Activated CD8-positive, alpha-beta memory T cell treated with anti-CD3 and anti-CD28 coated beads, Interleukin-2, amount 10 ng/mL, durations not matched to agents 7 days and 5 days (primary cell): ENCODE measurements at regions not wholly inside any gene's neighbourhood (a gene's known extent, or its start where the extent isn't known, plus 50 kb on each side); places are given as distances from the start of the nearest gene placed in this dataset.

ENCODE experiments used
- ATAC-seq: fragments of 150-1000 bp; cut with Tn5 transposase; one replicate; pipeline ENCODE4 v1.10.0; 2021; ENCODE audit warnings: moderate library complexity
- CTCF ChIA-PET: fragments of 350-600 bp; sonication (Branson Sonifier 250); formaldehyde crosslinking; loops from one replicate; lab custom pipeline; 2021; ENCODE audit warnings: antibody characterized with exemption; lab: Charles Lee
- DNase-seq: peaks from one replicate; pipeline ENCODE4 v3.0.0-alpha.2; 2020
- H3K27ac Mint-ChIP-seq: one replicate; pipeline ENCODE4 v1.8.0; 2021; ENCODE audit warnings: mild to moderate bottlenecking, mixed read lengths
- H3K27me3 Mint-ChIP-seq: one replicate; pipeline ENCODE4 v1.8.0; 2021; ENCODE audit warnings: mixed read lengths
- H3K36me3 Mint-ChIP-seq: one replicate; pipeline ENCODE4 v1.8.0; 2021; ENCODE audit warnings: mild to moderate bottlenecking, mixed read lengths
- H3K4me1 Mint-ChIP-seq: one replicate; pipeline ENCODE4 v1.8.0; 2021; ENCODE audit warnings: mixed read lengths
- H3K4me3 Mint-ChIP-seq: one replicate; pipeline ENCODE4 v1.8.0; 2021; ENCODE audit warnings: mild to moderate bottlenecking, moderate library complexity, mixed read lengths
- H3K9me3 Mint-ChIP-seq: one replicate; pipeline ENCODE4 v1.8.0; 2022; ENCODE audit warnings: low read depth, mixed read lengths

- ATAC-seq (no peak), DNase-seq (no peak)
- CTCF ChIA-PET: interaction anchor here (0.7 kb wide), 1 partner anchor 384 kb away, joined by 3 read pairs; the partner anchor contains the start of gene PITPNB
- H3K27ac Mint-ChIP-seq: no peak overlapping the region
- no peaks in the 10 kb centered on the region for H3K4me1 Mint-ChIP-seq
- no peaks in the 10 kb centered on the region for H3K27me3 Mint-ChIP-seq
- no peak overlapping the region for H3K4me3 Mint-ChIP-seq
- no peaks in the 10 kb centered on the region for H3K9me3 Mint-ChIP-seq
- H3K36me3 Mint-ChIP-seq: no peaks in the 10 kb centered on the region
Measured at GRCh38 chr22:27535452-27535851, 266.1 kb downstream of the MN1 start.

- H3K27ac Mint-ChIP-seq: no peak overlapping the region
- CTCF ChIA-PET: no interaction called here
- no peak overlapping the region for H3K4me3 Mint-ChIP-seq
Measured at GRCh38 chr22:27537501-27537900, 264.1 kb downstream of the MN1 start.

GRCh38 chr22:27538666-27539065, 262.9 kb downstream of the MN1 start:
- Mint-ChIP-seq H3K4me1 (no peaks in the 10 kb centered on the region), H3K27ac (no peak overlapping the region), H3K9me3 (no peaks in the 10 kb centered on the region), H3K36me3 (no peaks in the 10 kb centered on the region), H3K4me3 (no peak overlapping the region), H3K27me3 (no peaks in the 10 kb centered on the region)
- ATAC-seq (no peak), DNase-seq (no peak)
- CTCF ChIA-PET: no interaction called here

More at GRCh38 chr22:27537501-27537900, 264.1 kb downstream of the MN1 start:
- DNase-seq: no peak
- no peak for ATAC-seq
- no peaks in the 10 kb centered on the region for H3K9me3 Mint-ChIP-seq
- no peaks in the 10 kb centered on the region for H3K36me3 Mint-ChIP-seq
- no peaks in the 10 kb centered on the region for H3K27me3 Mint-ChIP-seq
- no peaks in the 10 kb centered on the region for H3K4me1 Mint-ChIP-seq

GRCh38 chr22:27540247-27540646, 261.3 kb downstream of the MN1 start:
- Mint-ChIP-seq H3K27me3 (no peaks in the 10 kb centered on the region), H3K4me1 (no peaks in the 10 kb centered on the region), H3K27ac (no peak overlapping the region), H3K4me3 (no peak overlapping the region), H3K36me3 (no peaks in the 10 kb centered on the region), H3K9me3 (no peaks in the 10 kb centered on the region)
- CTCF ChIA-PET: no interaction called here
- ATAC-seq: no peak
- DNase-seq: no peak

- CTCF ChIA-PET: no interaction called here
- no peaks in the 10 kb centered on the region for H3K4me1 Mint-ChIP-seq
- no peak for ATAC-seq
- DNase-seq: no peak
- no peaks in the 10 kb centered on the region for H3K27me3 Mint-ChIP-seq
- H3K36me3 Mint-ChIP-seq: no peaks in the 10 kb centered on the region
- no peak overlapping the region for H3K4me3 Mint-ChIP-seq
- no peak overlapping the region for H3K27ac Mint-ChIP-seq
- no peaks in the 10 kb centered on the region for H3K9me3 Mint-ChIP-seq
Measured at GRCh38 chr22:27540656-27541396, 260.7 kb downstream of the MN1 start.

GRCh38 chr22:27541836-27542235, 259.7 kb downstream of the MN1 start:
- Mint-ChIP-seq H3K27me3 (no peaks in the 10 kb centered on the region), H3K4me3 (no peak overlapping the region), H3K27ac (no peak overlapping the region), H3K4me1 (no peaks in the 10 kb centered on the region), H3K36me3 (no peaks in the 10 kb centered on the region), H3K9me3 (no peaks in the 10 kb centered on the region)
- CTCF ChIA-PET: no interaction called here
- no peak for ATAC-seq
- no peak for DNase-seq

- CTCF ChIA-PET: no interaction called here
- no peaks in the 10 kb centered on the region for H3K9me3 Mint-ChIP-seq
- H3K27ac Mint-ChIP-seq: no peak overlapping the region
- no peak for DNase-seq
- H3K36me3 Mint-ChIP-seq: no peaks in the 10 kb centered on the region
- no peaks in the 10 kb centered on the region for H3K4me1 Mint-ChIP-seq
- no peaks in the 10 kb centered on the region for H3K27me3 Mint-ChIP-seq
- ATAC-seq: no peak
- no peak overlapping the region for H3K4me3 Mint-ChIP-seq
Measured at GRCh38 chr22:27542602-27543001, 259.0 kb downstream of the MN1 start.

- CTCF ChIA-PET: no interaction called here
- no peak overlapping the region for H3K4me3 Mint-ChIP-seq
- no peaks in the 10 kb centered on the region for H3K36me3 Mint-ChIP-seq
- ATAC-seq (no peak), DNase-seq (no peak)
- no peaks in the 10 kb centered on the region for H3K27me3 Mint-ChIP-seq
- H3K9me3 Mint-ChIP-seq: no peaks in the 10 kb centered on the region
- H3K4me1 Mint-ChIP-seq: no peaks in the 10 kb centered on the region
- H3K27ac Mint-ChIP-seq: no peak overlapping the region
Measured at GRCh38 chr22:27543460-27543859, 258.1 kb downstream of the MN1 start.

- CTCF ChIA-PET: no interaction called here
- Mint-ChIP-seq H3K9me3 (no peaks in the 10 kb centered on the region), H3K4me1 (no peaks in the 10 kb centered on the region), H3K27me3 (no peaks in the 10 kb centered on the region), H3K4me3 (no peak overlapping the region), H3K27ac (no peak overlapping the region), H3K36me3 (no peaks in the 10 kb centered on the region)
- ATAC-seq: no peak
- DNase-seq: no peak
Measured at GRCh38 chr22:27545085-27545484, 256.5 kb downstream of the MN1 start.

- no peak overlapping the region for H3K4me3 Mint-ChIP-seq
- H3K27me3 Mint-ChIP-seq: no peaks in the 10 kb centered on the region
- no peak overlapping the region for H3K27ac Mint-ChIP-seq
- DNase-seq (no peak), ATAC-seq (no peak)
- H3K4me1 Mint-ChIP-seq: no peaks in the 10 kb centered on the region
- CTCF ChIA-PET: no interaction called here
- H3K36me3 Mint-ChIP-seq: no peaks in the 10 kb centered on the region
- H3K9me3 Mint-ChIP-seq: no peaks in the 10 kb centered on the region
Measured at GRCh38 chr22:27546157-27546935, 255.2 kb downstream of the MN1 start.

GRCh38 chr22:27551402-27551801, 250.2 kb downstream of the MN1 start:
- ATAC-seq (no peak), DNase-seq (no peak)
- Mint-ChIP-seq H3K27ac (no peak overlapping the region), H3K27me3 (no peaks in the 10 kb centered on the region), H3K4me3 (no peak overlapping the region), H3K4me1 (no peaks in the 10 kb centered on the region), H3K36me3 (no peaks in the 10 kb centered on the region), H3K9me3 (peaks cover 2% of the 10 kb centered on the region)
- CTCF ChIA-PET: no interaction called here

- Mint-ChIP-seq H3K4me3 (no peak overlapping the region), H3K36me3 (no peaks in the 10 kb centered on the region), H3K9me3 (peaks cover 2% of the 10 kb centered on the region), H3K4me1 (no peaks in the 10 kb centered on the region), H3K27me3 (no peaks in the 10 kb centered on the region), H3K27ac (no peak overlapping the region)
- ATAC-seq (no peak), DNase-seq (no peak)
- CTCF ChIA-PET: no interaction called here
Measured at GRCh38 chr22:27552176-27552575, 249.4 kb downstream of the MN1 start.

GRCh38 chr22:27552863-27553262, 248.7 kb downstream of the MN1 start:
- Mint-ChIP-seq H3K36me3 (no peaks in the 10 kb centered on the region), H3K27ac (no peak overlapping the region), H3K27me3 (no peaks in the 10 kb centered on the region), H3K4me1 (no peaks in the 10 kb centered on the region), H3K9me3 (peaks cover 2% of the 10 kb centered on the region), H3K4me3 (no peak overlapping the region)
- CTCF ChIA-PET: no interaction called here
- no peak for ATAC-seq
- no peak for DNase-seq
